Panc1 (cell line): ENCODE measurements at regions not wholly inside any gene's neighbourhood (a gene's known extent, or its start where the extent isn't known, plus 50 kb on each side); places are given as distances from the start of the nearest gene placed in this dataset.

Experiments used
- CTCF ChIP-seq: fragments of 450-650 bp; IDR thresholded peaks from 2 replicates; pipeline ENCODE4 v1.5.1; 2017; ENCODE audit warnings: mild to moderate bottlenecking
- SIN3A ChIP-seq: IDR thresholded peaks from 2 replicates; pipeline ENCODE4 v1.6.1; 2012; ENCODE audit warnings: low read depth, mild to moderate bottlenecking, low read length, moderate library complexity, borderline replicate concordance; ENCODE audit not compliant: insufficient read depth
- TCF7L2 ChIP-seq: IDR thresholded peaks from 2 replicates; pipeline ENCODE4 v1.6.1; 2011; ENCODE audit warnings: mild to moderate bottlenecking, low read depth, low read length, inconsistent platforms
- TF ChIP-seq, protein P1 (sequence below), 2 experiments: IDR thresholded peaks; 2 replicates each; pipeline ENCODE4 v1.6.1; 2011 to 2012; ENCODE audit warnings: low read depth in 2 of 2, control low read depth in 1 of 2, low read length in 1 of 2, mild to moderate bottlenecking in 1 of 2, moderate library complexity in 1 of 2; ENCODE audit not compliant: insufficient read depth in 1 of 2

GRCh38 chr17:69711541-69711940 lies 297.0 kb downstream of the MAP2K6 start:
- TF ChIP-seq CTCF: no peak
- no peak for TF ChIP-seq SIN3A
- no peak for TF ChIP-seq TCF7L2
- TF ChIP-seq, protein P1, sequence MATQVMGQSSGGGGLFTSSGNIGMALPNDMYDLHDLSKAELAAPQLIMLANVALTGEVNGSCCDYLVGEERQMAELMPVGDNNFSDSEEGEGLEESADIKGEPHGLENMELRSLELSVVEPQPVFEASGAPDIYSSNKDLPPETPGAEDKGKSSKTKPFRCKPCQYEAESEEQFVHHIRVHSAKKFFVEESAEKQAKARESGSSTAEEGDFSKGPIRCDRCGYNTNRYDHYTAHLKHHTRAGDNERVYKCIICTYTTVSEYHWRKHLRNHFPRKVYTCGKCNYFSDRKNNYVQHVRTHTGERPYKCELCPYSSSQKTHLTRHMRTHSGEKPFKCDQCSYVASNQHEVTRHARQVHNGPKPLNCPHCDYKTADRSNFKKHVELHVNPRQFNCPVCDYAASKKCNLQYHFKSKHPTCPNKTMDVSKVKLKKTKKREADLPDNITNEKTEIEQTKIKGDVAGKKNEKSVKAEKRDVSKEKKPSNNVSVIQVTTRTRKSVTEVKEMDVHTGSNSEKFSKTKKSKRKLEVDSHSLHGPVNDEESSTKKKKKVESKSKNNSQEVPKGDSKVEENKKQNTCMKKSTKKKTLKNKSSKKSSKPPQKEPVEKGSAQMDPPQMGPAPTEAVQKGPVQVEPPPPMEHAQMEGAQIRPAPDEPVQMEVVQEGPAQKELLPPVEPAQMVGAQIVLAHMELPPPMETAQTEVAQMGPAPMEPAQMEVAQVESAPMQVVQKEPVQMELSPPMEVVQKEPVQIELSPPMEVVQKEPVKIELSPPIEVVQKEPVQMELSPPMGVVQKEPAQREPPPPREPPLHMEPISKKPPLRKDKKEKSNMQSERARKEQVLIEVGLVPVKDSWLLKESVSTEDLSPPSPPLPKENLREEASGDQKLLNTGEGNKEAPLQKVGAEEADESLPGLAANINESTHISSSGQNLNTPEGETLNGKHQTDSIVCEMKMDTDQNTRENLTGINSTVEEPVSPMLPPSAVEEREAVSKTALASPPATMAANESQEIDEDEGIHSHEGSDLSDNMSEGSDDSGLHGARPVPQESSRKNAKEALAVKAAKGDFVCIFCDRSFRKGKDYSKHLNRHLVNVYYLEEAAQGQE (IDR thresholded peaks at IDR 0.05; ENCODE audit: insufficient read depth in 1 of 2, low read depth in 2 of 2, low read length in 1 of 2): no peak
